H1 (cell line): ENCODE measurements at regions not wholly inside any gene's neighbourhood (a gene's known extent, or its start where the extent isn't known, plus 50 kb on each side); places are given as distances from the start of the nearest gene placed in this dataset.

Experiments
- CTCF ChIA-PET: fragments of 300-600 bp; sonication (Branson Sonifier 250); formaldehyde crosslinking; loops from one replicate; lab custom pipeline; 2021; ENCODE audit not compliant: partially characterized antibody; lab: Charles Lee
- POLR2A ChIA-PET: fragments of 300-600 bp; sonication (Branson Sonifier 250); formaldehyde crosslinking; loops from one replicate; lab custom pipeline; 2021; ENCODE audit warnings: inconsistent platforms; ENCODE audit not compliant: partially characterized antibody; lab: Charles Lee
- DNase-seq, 2 experiments: peaks; one replicate each; pipeline versions ENCODE4 v3.0.0 to v3.0.0-alpha.2; 2010 to 2022; ENCODE audit warnings: low spot score in 2 of 2, low read depth in 1 of 2, mixed read lengths in 1 of 2
- FAIRE-seq: peaks from 2 replicates; lab custom pipeline; 2011; peaks lifted over from hg19 to GRCh38; lab: Jason Lieb, UNC
- H2AFZ ChIP-seq: 2 replicates; pipeline ENCODE4 v1.8.1; 2012; ENCODE audit warnings: low read length, inconsistent platforms
- H2AK5ac ChIP-seq: 2 replicates; pipeline ENCODE4 v1.6.1; 2013; ENCODE audit warnings: low read depth, low read length
- H2BK120ac ChIP-seq: replicated peaks from 2 replicates; pipeline ENCODE3; 2013; ENCODE audit warnings: low read depth, low read length, inconsistent platforms
- H2BK12ac ChIP-seq: 2 replicates; pipeline ENCODE4 v1.6.1; 2013; ENCODE audit warnings: low read depth, low read length
- H2BK15ac ChIP-seq: 2 replicates; pipeline ENCODE4 v1.6.1; 2013; ENCODE audit warnings: low read length
- H2BK20ac ChIP-seq: 2 replicates; pipeline ENCODE4 v1.6.1; 2013; ENCODE audit warnings: low read length
- H2BK5ac ChIP-seq: 2 replicates; pipeline ENCODE4 v1.6.1; 2013; ENCODE audit warnings: low read depth, low read length
- H3K14ac ChIP-seq: 2 replicates; pipeline ENCODE4 v1.6.1; 2013; ENCODE audit warnings: inconsistent platforms; ENCODE audit not compliant: insufficient read length
- H3K18ac ChIP-seq: 2 replicates; pipeline ENCODE4 v1.6.1; 2013; ENCODE audit warnings: low read length; ENCODE audit errors: extremely low read depth
- H3K23ac ChIP-seq: 2 replicates; pipeline ENCODE4 v1.6.1; 2013; ENCODE audit warnings: inconsistent platforms; ENCODE audit not compliant: insufficient read length
- H3K23me2 ChIP-seq: 2 replicates; pipeline ENCODE4 v1.6.1; 2013; ENCODE audit warnings: low read depth, low read length
- H3K27ac ChIP-seq: 2 replicates; pipeline ENCODE4 v1.6.1; 2011; ENCODE audit warnings: low read depth, low read length, inconsistent platforms
- H3K27me3 ChIP-seq, 4 experiments: replicated peaks in 1 of 4; 1 replicate in 1 of 4; 2 replicates in 3 of 4; pipeline versions ENCODE4 v1.6.1 to v1.8.1; 2011 to 2013; ENCODE audit warnings: low read length in 3 of 4, mild to moderate bottlenecking in 3 of 4, inconsistent platforms in 2 of 4, mixed read lengths in 2 of 4, moderate library complexity in 1 of 4; ENCODE audit not compliant: control insufficient read depth in 3 of 4, insufficient read depth in 3 of 4; ENCODE audit errors: extremely low read depth in 1 of 4
- H3K36me3 ChIP-seq, 4 experiments: 2 replicates each; pipeline versions ENCODE4 v1.6.1 to v1.8.1; 2011 to 2013; ENCODE audit warnings: mild to moderate bottlenecking in 4 of 4, low read length in 3 of 4, moderate library complexity in 2 of 4, control low read depth in 1 of 4, inconsistent platforms in 1 of 4; ENCODE audit not compliant: insufficient read depth in 4 of 4, control insufficient read depth in 2 of 4
- H3K4ac ChIP-seq: replicated peaks from 2 replicates; pipeline ENCODE3; 2013; ENCODE audit warnings: low read length, low read depth, mixed read lengths, inconsistent platforms; ENCODE audit not compliant: insufficient read length
- H3K4me1 ChIP-seq, 4 experiments: replicated peaks in 1 of 4; 1 replicate in 1 of 4; 2 replicates in 3 of 4; pipeline versions ENCODE4 v1.6.1 to v1.8.1; 2011 to 2013; ENCODE audit warnings: low read length in 3 of 4, inconsistent platforms in 2 of 4, mixed read lengths in 1 of 4; ENCODE audit not compliant: insufficient read depth in 4 of 4, control insufficient read depth in 3 of 4
- H3K4me2 ChIP-seq, 2 experiments: 2 replicates each; pipeline versions ENCODE4 v1.6.1 to v1.8.1; 2011 to 2013; ENCODE audit warnings: low read depth in 2 of 2, low read length in 2 of 2, control low read depth in 1 of 2, inconsistent platforms in 1 of 2, mild to moderate bottlenecking in 1 of 2; ENCODE audit not compliant: insufficient read depth in 1 of 2
- H3K4me3 ChIP-seq, 4 experiments: fragments of 200-600, 300-600 bp in 1 of 4; sonication (generic), shearing (Covaris generic), sonication (Bioruptor Twin) in 1 of 4; 2 replicates each; pipeline versions ENCODE4 v1.5.1 to v1.8.1; 2011 to 2016; ENCODE audit warnings: low read length in 4 of 4, low read depth in 3 of 4, control low read depth in 2 of 4, inconsistent platforms in 2 of 4, mild to moderate bottlenecking in 2 of 4, mixed read lengths in 1 of 4, moderate library complexity in 1 of 4; ENCODE audit not compliant: insufficient read depth in 2 of 4; ENCODE audit errors: extremely low read depth in 1 of 4
- H3K56ac ChIP-seq: replicated peaks from 2 replicates; pipeline ENCODE3; 2013; ENCODE audit warnings: low read depth, mild to moderate bottlenecking, mixed read lengths, low read length, inconsistent platforms; ENCODE audit not compliant: insufficient read length
- H3K79me1 ChIP-seq: 2 replicates; pipeline ENCODE4 v1.6.1; 2013; ENCODE audit warnings: low read depth, low read length, control low read depth
- H3K79me2 ChIP-seq, 2 experiments: 2 replicates each; pipeline versions ENCODE4 v1.6.1 to v1.8.1; 2012 to 2013; ENCODE audit warnings: low read length in 2 of 2, mild to moderate bottlenecking in 2 of 2, inconsistent platforms in 1 of 2; ENCODE audit not compliant: insufficient read depth in 2 of 2, control insufficient read depth in 1 of 2
- H3K9ac ChIP-seq, 4 experiments: replicated peaks in 1 of 4; 1 replicate in 1 of 4; 2 replicates in 3 of 4; pipeline versions ENCODE4 v1.6.1 to v1.8.1; 2011 to 2013; ENCODE audit warnings: low read depth in 3 of 4, low read length in 3 of 4, control low read depth in 2 of 4, mild to moderate bottlenecking in 2 of 4, moderate library complexity in 2 of 4, inconsistent platforms in 1 of 4; ENCODE audit errors: extremely low read depth in 1 of 4
- H3K9me3 ChIP-seq, 2 experiments: 2 replicates each; pipeline versions ENCODE4 v1.6.1 to v1.8.1; 2012 to 2013; ENCODE audit warnings: mild to moderate bottlenecking in 2 of 2, moderate library complexity in 2 of 2, control low read depth in 1 of 2, inconsistent platforms in 1 of 2, low read depth in 1 of 2, low read length in 1 of 2, mixed read lengths in 1 of 2; ENCODE audit not compliant: insufficient read depth in 2 of 2
- H4K20me1 ChIP-seq, 2 experiments: replicated peaks in 1 of 2; 2 replicates each; pipeline versions ENCODE3 to v1.8.1; 2011 to 2013; ENCODE audit warnings: inconsistent platforms in 2 of 2, low read length in 2 of 2, mild to moderate bottlenecking in 1 of 2; ENCODE audit not compliant: insufficient read depth in 2 of 2, control insufficient read depth in 1 of 2
- H4K5ac ChIP-seq: 2 replicates; pipeline ENCODE4 v1.6.1; 2013; ENCODE audit warnings: low read length, low read depth, mixed read lengths, inconsistent platforms; ENCODE audit not compliant: insufficient read length
- H4K8ac ChIP-seq: 2 replicates; pipeline ENCODE4 v1.8.0; 2013; ENCODE audit warnings: mild to moderate bottlenecking, moderate library complexity, low read length, inconsistent platforms; ENCODE audit not compliant: insufficient read depth; ENCODE audit errors: extremely low read depth
- H4K91ac ChIP-seq: replicated peaks from 2 replicates; pipeline ENCODE3; 2013; ENCODE audit warnings: low read length, mixed read lengths, inconsistent platforms; ENCODE audit not compliant: insufficient read length
- CBX8 ChIP-seq: fragments of 300-800, 300-1000 bp; sonication (generic); IDR thresholded peaks from 2 replicates; pipeline ENCODE4 v1.7.1; 2016; ENCODE audit warnings: low read depth, low read length, borderline replicate concordance
- CREB1 ChIP-seq: IDR thresholded peaks from 2 replicates; pipeline ENCODE4 v1.6.1; 2012; ENCODE audit warnings: inconsistent platforms
- HDAC2 ChIP-seq, 2 experiments: fragments of 300-600 bp in 1 of 2; sonication (generic) in 1 of 2; IDR thresholded peaks; 2 replicates each; pipeline ENCODE4 v1.6.1; 2011 to 2012; ENCODE audit warnings: low read depth in 2 of 2, low read length in 2 of 2, mild to moderate bottlenecking in 2 of 2, moderate library complexity in 2 of 2, borderline replicate concordance in 1 of 2, inconsistent platforms in 1 of 2
- HDAC6 ChIP-seq: IDR thresholded peaks from one replicate; pipeline ENCODE4 v1.7.1; 2012; ENCODE audit warnings: low read depth, mild to moderate bottlenecking, inconsistent platforms, low read length, moderate library complexity
- PHF8 ChIP-seq: fragments of 200-600 bp; sonication (generic); conservative IDR thresholded peaks from 2 replicates; pipeline ENCODE4 v1.7.1; 2012; ENCODE audit warnings: low read depth, mild to moderate bottlenecking, inconsistent platforms, low read length, moderate library complexity
- POLR2A ChIP-seq, 2 experiments: IDR thresholded peaks; 1 replicate in 1 of 2; 2 replicates in 1 of 2; pipeline ENCODE4 v1.6.1; 2011; ENCODE audit warnings: low read depth in 2 of 2, low read length in 2 of 2, mild to moderate bottlenecking in 2 of 2; ENCODE audit errors: control extremely low read depth in 1 of 2
- POLR2AphosphoS5 ChIP-seq: IDR thresholded peaks from 2 replicates; pipeline ENCODE4 v1.6.1; 2011; ENCODE audit warnings: low read depth, low read length
- RAD21 ChIP-seq, 2 experiments: IDR thresholded peaks in 1 of 2; conservative IDR thresholded peaks in 1 of 2; 2 replicates each; pipeline ENCODE4 v1.6.1; 2011; ENCODE audit warnings: low read depth in 2 of 2, low read length in 2 of 2, improper control_type of control experiment in 1 of 2, inconsistent platforms in 1 of 2, mild to moderate bottlenecking in 1 of 2, moderate library complexity in 1 of 2
- RXRA ChIP-seq: IDR thresholded peaks from 2 replicates; pipeline ENCODE4 v1.6.1; 2011; ENCODE audit warnings: low read depth, mild to moderate bottlenecking, low read length, moderate library complexity; ENCODE audit not compliant: insufficient read depth
- SRF ChIP-seq: IDR thresholded peaks from 2 replicates; pipeline ENCODE4 v1.6.1; 2011; ENCODE audit warnings: mild to moderate bottlenecking, low read depth, low read length, moderate library complexity
- TBP ChIP-seq: IDR thresholded peaks from 2 replicates; pipeline ENCODE4 v1.6.1; 2011; ENCODE audit warnings: low read depth, low read length, improper control_type of control experiment
- YY1 ChIP-seq: IDR thresholded peaks from 2 replicates; pipeline ENCODE4 v1.6.1; 2011; ENCODE audit warnings: low read depth, mild to moderate bottlenecking, low read length
- ZNF274 ChIP-seq: IDR thresholded peaks from 2 replicates; pipeline ENCODE4 v1.7.0; 2012; ENCODE audit warnings: low read length, borderline replicate concordance; ENCODE audit errors: extremely low read depth
- WGBS, 2 experiments: shearing (Covaris generic) in 1 of 2; methylation state at CpG; one replicate each; pipeline versions ENCODE4 v1.1.6 to v1.1.7; 2013 to 2015; ENCODE audit warnings: low lambda C conversion rate in 2 of 2, mixed read lengths in 2 of 2, inconsistent platforms in 1 of 2, low coverage in 1 of 2, missing lambda C conversion rate in 1 of 2; ENCODE audit not compliant: insufficient replicate concordance in 2 of 2, insufficient coverage in 1 of 2, insufficient read length in 1 of 2; ENCODE audit errors: extremely low coverage in 1 of 2, missing lambda C conversion rate in 1 of 2; 5-methylcytosine and 5-hydroxymethylcytosine counted together
- TF ChIP-seq, protein P1 (sequence below): IDR thresholded peaks from 2 replicates; pipeline ENCODE4 v1.6.1; 2012; ENCODE audit warnings: inconsistent platforms
- TF ChIP-seq, protein P2 (sequence below): IDR thresholded peaks from 2 replicates; pipeline ENCODE4 v1.6.1; 2012; ENCODE audit warnings: inconsistent platforms

DNA sequence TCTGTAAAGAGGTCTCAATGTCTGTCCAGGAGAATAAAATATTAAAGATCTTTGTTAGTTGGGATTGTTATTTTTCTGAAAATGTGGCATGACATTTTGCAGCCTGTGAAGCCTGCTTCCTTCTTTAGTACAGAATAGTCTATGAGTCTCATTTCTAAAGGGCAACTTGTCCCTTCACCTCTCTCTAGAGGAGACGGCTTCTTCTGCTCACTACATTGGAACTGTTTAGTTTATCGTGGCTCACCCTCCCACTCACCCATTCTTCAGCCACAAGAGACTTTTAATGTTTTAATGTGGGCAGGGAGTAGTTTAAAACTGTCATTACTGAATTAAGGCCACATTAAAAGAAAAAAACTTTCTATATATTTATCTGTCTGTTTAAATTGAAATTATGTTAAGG lies 161.0 kb downstream of the BARD1 start:
- H3K27ac ChIP-seq, result no peak overlapping the region
- H3K56ac ChIP-seq, result no peak overlapping the region
- no peak overlapping the region for H3K9ac ChIP-seq
- H4K20me1 ChIP-seq, result no peaks in the 10 kb centered on the region
- no peaks in the 10 kb centered on the region for H3K4me1 ChIP-seq
- no peak overlapping the region for H4K5ac ChIP-seq
- no peak overlapping the region for H2BK120ac ChIP-seq
- H3K36me3 ChIP-seq, result no peaks in the 10 kb centered on the region
- H4K8ac ChIP-seq, result no peak overlapping the region
- WGBS, 2 experiments, result 89% methylated on average over 2 of the region's 2 CpGs; no CpG with 5 or more reads in 1 of the 2 experiments
- H4K91ac ChIP-seq, result no peak overlapping the region
- no peak overlapping the region for H2BK15ac ChIP-seq
- ChIA-PET CTCF (interaction anchor here (1.1 kb wide), 1 partner anchor 70 kb away, joined by 3 read pairs; no protein-coding TSS in a partner anchor), POLR2A (no interaction called here)
- H3K18ac ChIP-seq, result no peak overlapping the region
- no peak overlapping the region for H3K4me2 ChIP-seq
- DNase-seq, result no peak
- no peak overlapping the region for H3K4me3 ChIP-seq
- H2BK20ac ChIP-seq, result no peak overlapping the region
- no peaks in the 10 kb centered on the region for H3K9me3 ChIP-seq
- H3K23ac ChIP-seq, result no peak overlapping the region
- H3K4ac ChIP-seq, result no peak overlapping the region
- no peaks in the 10 kb centered on the region for H3K79me2 ChIP-seq
- no peak overlapping the region for H2BK5ac ChIP-seq
- H2AFZ ChIP-seq, result no peak overlapping the region
- no peak for FAIRE-seq
- no peak overlapping the region for H2AK5ac ChIP-seq
- no peaks in the 10 kb centered on the region for H3K23me2 ChIP-seq
- no peaks in the 10 kb centered on the region for H3K27me3 ChIP-seq
- H3K14ac ChIP-seq, result no peak overlapping the region
- no peak overlapping the region for H2BK12ac ChIP-seq
- no peaks in the 10 kb centered on the region for H3K79me1 ChIP-seq
- TF ChIP-seq, protein P1, sequence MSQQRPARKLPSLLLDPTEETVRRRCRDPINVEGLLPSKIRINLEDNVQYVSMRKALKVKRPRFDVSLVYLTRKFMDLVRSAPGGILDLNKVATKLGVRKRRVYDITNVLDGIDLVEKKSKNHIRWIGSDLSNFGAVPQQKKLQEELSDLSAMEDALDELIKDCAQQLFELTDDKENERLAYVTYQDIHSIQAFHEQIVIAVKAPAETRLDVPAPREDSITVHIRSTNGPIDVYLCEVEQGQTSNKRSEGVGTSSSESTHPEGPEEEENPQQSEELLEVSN, result no peak
- TF ChIP-seq, protein P2, sequence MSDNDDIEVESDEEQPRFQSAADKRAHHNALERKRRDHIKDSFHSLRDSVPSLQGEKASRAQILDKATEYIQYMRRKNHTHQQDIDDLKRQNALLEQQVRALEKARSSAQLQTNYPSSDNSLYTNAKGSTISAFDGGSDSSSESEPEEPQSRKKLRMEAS, result no peak
- TF ChIP-seq SRF (no peak), RAD21 (IDR thresholded peaks at IDR 0.05 in 1 of 2, conservative IDR thresholded peaks at IDR 0.05 in 1 of 2; ENCODE audit: low read depth in 2 of 2, low read length in 2 of 2) (no peak), POLR2A (IDR thresholded peaks at IDR 0.05; ENCODE audit: control extremely low read depth in 1 of 2, low read depth in 2 of 2, low read length in 2 of 2) (no peak), HDAC6 (no peak), ZNF274 (no peak), CREB1 (no peak), POLR2AphosphoS5 (no peak), YY1 (no peak), HDAC2 (IDR thresholded peaks at IDR 0.05; ENCODE audit: borderline replicate concordance in 1 of 2, low read depth in 2 of 2, low read length in 2 of 2) (no peak), TBP (no peak), PHF8 (no peak), RXRA (no peak), CBX8 (no peak)
